ENCODE measurements at regions not wholly inside any gene's neighbourhood (a gene's known extent, or its start where the extent isn't known, plus 50 kb on each side); places are given as distances from the start of the nearest gene placed in this dataset.

DNA sequence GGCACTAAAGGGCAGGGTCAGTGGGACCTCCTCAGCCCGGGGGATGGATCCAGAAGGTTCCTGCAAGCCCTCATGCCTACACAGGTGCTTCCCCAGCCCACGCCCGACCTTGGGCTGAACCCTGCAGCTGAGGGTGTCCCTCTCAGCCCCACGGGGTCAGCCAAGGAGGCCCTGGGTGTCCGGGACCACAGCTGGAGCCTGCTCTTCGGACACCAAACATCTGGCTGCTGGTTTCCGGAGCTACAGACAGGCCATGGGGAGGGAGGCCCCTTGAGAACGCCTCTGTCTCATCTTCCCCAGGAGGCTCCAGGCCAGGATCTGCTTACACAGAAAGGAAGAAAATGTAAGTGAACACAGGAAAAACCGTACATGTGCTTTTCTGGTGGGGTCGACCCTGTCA, 355.7 kb downstream of the MN1 start:
- TF ChIP-seq, protein P1, sequence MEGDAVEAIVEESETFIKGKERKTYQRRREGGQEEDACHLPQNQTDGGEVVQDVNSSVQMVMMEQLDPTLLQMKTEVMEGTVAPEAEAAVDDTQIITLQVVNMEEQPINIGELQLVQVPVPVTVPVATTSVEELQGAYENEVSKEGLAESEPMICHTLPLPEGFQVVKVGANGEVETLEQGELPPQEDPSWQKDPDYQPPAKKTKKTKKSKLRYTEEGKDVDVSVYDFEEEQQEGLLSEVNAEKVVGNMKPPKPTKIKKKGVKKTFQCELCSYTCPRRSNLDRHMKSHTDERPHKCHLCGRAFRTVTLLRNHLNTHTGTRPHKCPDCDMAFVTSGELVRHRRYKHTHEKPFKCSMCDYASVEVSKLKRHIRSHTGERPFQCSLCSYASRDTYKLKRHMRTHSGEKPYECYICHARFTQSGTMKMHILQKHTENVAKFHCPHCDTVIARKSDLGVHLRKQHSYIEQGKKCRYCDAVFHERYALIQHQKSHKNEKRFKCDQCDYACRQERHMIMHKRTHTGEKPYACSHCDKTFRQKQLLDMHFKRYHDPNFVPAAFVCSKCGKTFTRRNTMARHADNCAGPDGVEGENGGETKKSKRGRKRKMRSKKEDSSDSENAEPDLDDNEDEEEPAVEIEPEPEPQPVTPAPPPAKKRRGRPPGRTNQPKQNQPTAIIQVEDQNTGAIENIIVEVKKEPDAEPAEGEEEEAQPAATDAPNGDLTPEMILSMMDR (IDR thresholded peaks at IDR 0.05; ENCODE audit: low read depth, low read length) = no peak
- Histone ChIP-seq H3K36me3 (no peaks in the 10 kb centered on the region), H3K4me3 (no peak overlapping the region), H3K4me1 (ENCODE audit: low read depth) (peaks cover 15% of the 10 kb centered on the region), H3K27ac (no peak overlapping the region), H3K27me3 (no peaks in the 10 kb centered on the region), H3K9me3 (ENCODE audit: low read depth) (no peaks in the 10 kb centered on the region)
- no peak for DNase-seq (ENCODE audit: low read depth in 1 of 2, low spot score in 1 of 2)

DNA sequence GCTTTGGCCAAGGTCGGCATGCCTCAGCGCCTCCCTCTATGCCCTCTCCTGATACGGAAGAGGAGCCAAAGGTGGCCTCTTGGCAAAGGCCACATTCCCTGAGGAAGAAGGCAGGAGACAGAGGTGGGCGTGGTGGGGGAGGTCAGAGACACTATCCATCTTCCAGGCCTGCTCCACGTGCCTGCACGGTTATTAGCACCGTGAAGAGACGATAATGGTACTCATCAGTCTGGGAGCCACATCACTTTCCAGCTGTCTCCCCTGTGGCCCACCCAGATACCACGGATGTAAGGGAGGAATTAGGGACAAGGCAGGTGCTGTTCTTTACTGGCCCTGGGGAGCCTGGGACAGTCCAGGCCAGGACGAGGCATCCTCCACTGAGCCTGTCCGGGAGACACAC, 354.3 kb downstream of the MN1 start:
- Histone ChIP-seq H3K27me3 (no peaks in the 10 kb centered on the region), H3K27ac (no peak overlapping the region), H3K9me3 (ENCODE audit: low read depth) (no peaks in the 10 kb centered on the region), H3K4me3 (no peak overlapping the region), H3K36me3 (no peaks in the 10 kb centered on the region), H3K4me1 (ENCODE audit: low read depth) (peaks cover 11% of the 10 kb centered on the region)
- TF ChIP-seq, protein P1 (IDR thresholded peaks at IDR 0.05; ENCODE audit: low read depth, low read length) = no peak
- DNase-seq (ENCODE audit: low read depth in 1 of 2, low spot score in 1 of 2) = no peak

DNA sequence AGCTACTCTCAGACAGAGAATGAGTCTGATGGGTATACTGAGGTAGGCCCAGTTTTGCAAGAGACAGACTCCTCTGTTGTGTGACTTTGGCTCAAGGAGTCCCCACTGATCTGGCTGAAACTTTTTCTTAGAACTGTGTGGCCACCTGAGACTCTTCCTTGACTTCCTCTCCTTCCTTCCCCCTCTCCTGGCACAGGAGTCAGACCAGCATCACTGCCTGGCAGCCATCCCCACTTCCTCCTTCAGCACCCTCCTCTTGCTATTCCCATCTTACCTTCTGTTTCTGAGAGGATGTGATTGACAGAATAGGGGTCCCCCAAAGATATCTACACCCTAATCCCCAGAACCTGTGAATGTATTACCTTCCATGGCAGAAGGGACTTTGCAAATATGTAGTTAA, 351.1 kb downstream of the MN1 start:
- no peak overlapping the region for H3K4me3 ChIP-seq
- TF ChIP-seq, protein P1 (IDR thresholded peaks at IDR 0.05; ENCODE audit: low read depth, low read length) = no peak
- no peak for DNase-seq (ENCODE audit: low read depth in 1 of 2, low spot score in 1 of 2)
- H3K27me3 ChIP-seq = no peaks in the 10 kb centered on the region
- H3K4me1 ChIP-seq (ENCODE audit: low read depth) = no peaks in the 10 kb centered on the region
- no peak overlapping the region for H3K27ac ChIP-seq
- H3K9me3 ChIP-seq (ENCODE audit: low read depth) = no peaks in the 10 kb centered on the region
- H3K36me3 ChIP-seq = no peaks in the 10 kb centered on the region

DNA sequence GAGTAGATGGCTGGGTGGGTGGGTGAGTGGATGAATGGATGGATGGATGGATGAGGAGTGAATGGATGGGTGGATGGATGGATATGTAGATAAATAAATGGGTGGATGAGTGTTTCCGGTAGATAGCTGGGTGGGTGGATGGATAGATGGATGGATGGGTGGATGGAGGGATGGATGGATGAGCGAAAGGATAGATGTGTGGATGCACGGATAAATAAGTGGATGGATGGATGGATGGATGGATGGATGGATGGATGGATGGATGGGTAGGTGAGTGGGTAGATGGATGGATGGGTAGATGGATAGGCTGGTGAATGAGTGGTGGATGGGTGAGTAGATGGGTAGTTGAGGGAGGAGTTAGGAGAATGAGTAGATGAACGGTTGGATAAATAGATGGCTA, 349.3 kb downstream of the MN1 start:
- Histone ChIP-seq H3K4me1 (ENCODE audit: low read depth) (no peaks in the 10 kb centered on the region), H3K4me3 (no peak overlapping the region), H3K36me3 (no peaks in the 10 kb centered on the region), H3K27me3 (no peaks in the 10 kb centered on the region), H3K27ac (no peak overlapping the region), H3K9me3 (ENCODE audit: low read depth) (no peaks in the 10 kb centered on the region)
- no peak for DNase-seq (ENCODE audit: low read depth in 1 of 2, low spot score in 1 of 2)
- TF ChIP-seq, protein P1 (IDR thresholded peaks at IDR 0.05; ENCODE audit: low read depth, low read length) = no peak

DNA sequence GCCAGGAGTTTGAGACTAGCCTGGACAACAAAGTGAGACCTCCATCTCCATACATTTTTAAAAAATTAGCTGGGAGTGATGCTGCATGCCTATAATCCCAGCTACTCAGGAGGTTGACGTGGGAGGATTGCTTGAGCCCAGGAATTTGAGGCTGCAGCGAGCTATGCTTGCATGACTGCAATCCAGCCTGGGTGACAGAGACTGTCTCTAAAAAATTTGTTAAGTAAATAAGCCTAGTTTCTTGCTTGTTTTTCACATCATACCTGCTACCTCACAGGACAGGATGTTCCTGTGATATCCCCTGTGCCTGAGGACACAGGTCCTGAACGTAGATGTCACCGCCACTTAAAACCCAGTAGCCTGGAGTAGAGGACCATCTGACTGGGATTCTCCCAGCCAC, 348.6 kb downstream of the MN1 start:
- Histone ChIP-seq H3K4me3 (no peak overlapping the region), H3K4me1 (ENCODE audit: low read depth) (no peaks in the 10 kb centered on the region), H3K27me3 (no peaks in the 10 kb centered on the region), H3K9me3 (ENCODE audit: low read depth) (no peaks in the 10 kb centered on the region), H3K27ac (no peak overlapping the region), H3K36me3 (no peaks in the 10 kb centered on the region)
- TF ChIP-seq, protein P1 (IDR thresholded peaks at IDR 0.05; ENCODE audit: low read depth, low read length) = no peak
- no peak for DNase-seq (ENCODE audit: low read depth in 1 of 2, low spot score in 1 of 2)

DNA sequence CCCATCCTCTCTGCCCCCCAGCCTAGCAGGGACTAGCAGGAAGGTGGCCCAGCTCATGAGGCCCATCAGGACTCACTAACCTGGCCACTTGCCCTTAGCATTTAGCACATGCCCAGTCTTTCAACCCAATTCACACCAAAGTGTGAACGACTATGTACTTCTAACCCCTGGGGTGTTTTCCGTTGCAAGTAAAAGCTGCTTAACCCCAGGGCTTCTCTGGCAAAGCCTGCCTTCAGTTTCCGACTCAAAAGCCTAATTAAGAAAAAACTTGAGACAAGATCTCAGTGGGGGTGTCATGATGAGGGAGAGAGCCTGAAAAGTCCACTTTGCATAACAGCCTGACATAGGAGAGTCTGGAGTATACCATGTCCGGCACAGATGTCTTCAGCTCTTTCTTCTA, 347.8 kb downstream of the MN1 start:
- H3K9me3 ChIP-seq (ENCODE audit: low read depth) = no peaks in the 10 kb centered on the region
- no peak for DNase-seq (ENCODE audit: low read depth in 1 of 2, low spot score in 1 of 2)
- H3K4me1 ChIP-seq (ENCODE audit: low read depth) = no peaks in the 10 kb centered on the region

More for the DNA sequence above, 347.8 kb downstream of the MN1 start:
- H3K27ac ChIP-seq = no peak overlapping the region
- no peak overlapping the region for H3K4me3 ChIP-seq
- H3K36me3 ChIP-seq = no peaks in the 10 kb centered on the region
- TF ChIP-seq, protein P1 (IDR thresholded peaks at IDR 0.05; ENCODE audit: low read depth, low read length) = no peak
- no peaks in the 10 kb centered on the region for H3K27me3 ChIP-seq

Measured in cardiac muscle cell (in vitro differentiated cells and primary cell).